Endodermal cell (in vitro differentiated cells): ENCODE measurements at regions not wholly inside any gene's neighbourhood (a gene's known extent, or its start where the extent isn't known, plus 50 kb on each side); places are given as distances from the start of the nearest gene placed in this dataset.

Experiments
- DNase-seq: peaks from one replicate; pipeline ENCODE4 v3.0.0-alpha.2; 2017
- H3K27ac ChIP-seq: 2 replicates; pipeline ENCODE4 v1.5.1; 2013; ENCODE audit warnings: mild to moderate bottlenecking, low read depth, low read length, moderate library complexity
- H3K27me3 ChIP-seq: 2 replicates; pipeline ENCODE4 v1.6.1; 2013; ENCODE audit warnings: mild to moderate bottlenecking, low read length, moderate library complexity; ENCODE audit not compliant: insufficient read depth, control insufficient read depth, poor library complexity, severe bottlenecking
- H3K36me3 ChIP-seq: 2 replicates; pipeline ENCODE4 v1.7.0; 2013; ENCODE audit warnings: mild to moderate bottlenecking, low read length, moderate library complexity; ENCODE audit not compliant: control insufficient read depth, insufficient read depth
- H3K4me1 ChIP-seq: one replicate; pipeline ENCODE4 v1.7.0; 2013; ENCODE audit warnings: low read length; ENCODE audit not compliant: control insufficient read depth, insufficient read depth
- H3K4me3 ChIP-seq: 2 replicates; pipeline ENCODE4 v1.5.1; 2013; ENCODE audit warnings: mild to moderate bottlenecking, low read length, moderate library complexity
- H3K9ac ChIP-seq: 2 replicates; pipeline ENCODE4 v1.6.1; 2013; ENCODE audit warnings: mild to moderate bottlenecking, low read length, moderate library complexity; ENCODE audit not compliant: poor library complexity, severe bottlenecking; ENCODE audit errors: extremely low read depth
- H3K9me3 ChIP-seq: 2 replicates; pipeline ENCODE4 v1.6.1; 2013; ENCODE audit warnings: mild to moderate bottlenecking, low read length, moderate library complexity; ENCODE audit not compliant: control insufficient read depth
- H3K27ac Mint-ChIP-seq: 2 replicates; pipeline ENCODE4 v1.8.0; 2020; ENCODE audit warnings: mixed read lengths
- H3K27me3 Mint-ChIP-seq: 2 replicates; pipeline ENCODE4 v1.8.0; 2021; ENCODE audit warnings: mild to moderate bottlenecking, mixed read lengths; ENCODE audit not compliant: insufficient read depth
- H3K36me3 Mint-ChIP-seq: 2 replicates; pipeline ENCODE4 v1.8.0; 2020; ENCODE audit warnings: low read depth, mixed read lengths
- H3K4me1 Mint-ChIP-seq: 2 replicates; pipeline ENCODE4 v1.8.0; 2020; ENCODE audit warnings: mixed read lengths
- H3K4me3 Mint-ChIP-seq: 2 replicates; pipeline ENCODE4 v1.8.0; 2020; ENCODE audit warnings: mild to moderate bottlenecking, moderate library complexity, mixed read lengths
- H3K9me3 Mint-ChIP-seq: 2 replicates; pipeline ENCODE4 v1.8.0; 2020; ENCODE audit warnings: mild to moderate bottlenecking, mixed read lengths
- WGBS, 2 experiments: methylation state at CpG; one replicate each; pipeline versions ENCODE4 v1.1.5 to v1.1.7; 2013; ENCODE audit warnings: missing lambda C conversion rate in 2 of 2, mixed read lengths in 1 of 2; ENCODE audit not compliant: insufficient coverage in 1 of 2, insufficient read length in 1 of 2; 5-methylcytosine and 5-hydroxymethylcytosine counted together
- TF ChIP-seq, protein P1 (sequence below): fragments of 200-600 bp; sonication (generic); conservative IDR thresholded peaks from 2 replicates; pipeline ENCODE4 v1.5.0; 2021; ENCODE audit warnings: antibody characterized with exemption, mild to moderate bottlenecking

DNA sequence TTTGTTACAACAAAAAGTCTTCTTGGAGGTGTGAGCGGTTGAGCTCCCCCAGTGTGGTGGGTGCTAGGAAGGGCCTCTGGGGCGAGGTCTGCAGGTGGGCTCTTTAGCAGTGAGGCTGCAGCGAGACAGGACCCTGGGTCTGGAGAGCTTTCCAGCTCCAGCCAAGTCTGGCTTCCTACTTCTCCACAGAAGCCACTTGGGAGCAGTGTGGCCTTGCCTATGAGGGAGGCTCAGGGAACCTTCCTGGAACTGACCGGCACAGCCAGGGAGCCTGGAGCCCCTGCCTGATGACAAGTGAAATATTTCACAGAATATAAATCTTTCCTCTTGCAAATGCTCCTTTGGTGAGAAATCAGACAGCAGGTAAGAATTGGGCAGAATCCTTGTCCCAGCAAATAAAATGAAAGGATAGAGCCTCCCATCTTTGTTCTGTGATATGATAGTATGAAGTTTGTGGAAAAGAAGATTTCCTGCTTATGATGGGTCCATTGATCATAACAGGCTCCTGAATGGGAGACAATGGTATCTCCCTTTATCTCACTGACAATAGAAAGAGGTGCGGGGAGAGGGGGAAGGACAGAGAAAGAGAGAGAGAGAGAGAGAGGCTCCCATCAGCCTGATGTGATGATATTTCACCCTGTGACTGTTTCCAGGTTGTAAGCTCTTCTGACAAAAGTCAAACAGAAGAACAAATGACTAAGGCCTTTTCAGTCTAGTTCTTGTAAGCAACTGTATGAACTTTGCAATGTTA is 289.8 kb upstream of the SPRED2 start:
- Mint-ChIP-seq H3K27ac (no peak overlapping the region), H3K27me3 (peaks cover 10% of the 10 kb centered on the region), H3K9me3 (peaks cover 6% of the 10 kb centered on the region), H3K4me3 (no peak overlapping the region), H3K36me3 (no peaks in the 10 kb centered on the region), H3K4me1 (peaks cover 12% of the 10 kb centered on the region)
- no peaks in the 10 kb centered on the region for H3K4me1 ChIP-seq
- H3K4me3 ChIP-seq, result no peak overlapping the region
- H3K9ac ChIP-seq, result no peak overlapping the region
- H3K36me3 ChIP-seq, result no peaks in the 10 kb centered on the region
- no peaks in the 10 kb centered on the region for H3K27me3 ChIP-seq
- TF ChIP-seq, protein P1, sequence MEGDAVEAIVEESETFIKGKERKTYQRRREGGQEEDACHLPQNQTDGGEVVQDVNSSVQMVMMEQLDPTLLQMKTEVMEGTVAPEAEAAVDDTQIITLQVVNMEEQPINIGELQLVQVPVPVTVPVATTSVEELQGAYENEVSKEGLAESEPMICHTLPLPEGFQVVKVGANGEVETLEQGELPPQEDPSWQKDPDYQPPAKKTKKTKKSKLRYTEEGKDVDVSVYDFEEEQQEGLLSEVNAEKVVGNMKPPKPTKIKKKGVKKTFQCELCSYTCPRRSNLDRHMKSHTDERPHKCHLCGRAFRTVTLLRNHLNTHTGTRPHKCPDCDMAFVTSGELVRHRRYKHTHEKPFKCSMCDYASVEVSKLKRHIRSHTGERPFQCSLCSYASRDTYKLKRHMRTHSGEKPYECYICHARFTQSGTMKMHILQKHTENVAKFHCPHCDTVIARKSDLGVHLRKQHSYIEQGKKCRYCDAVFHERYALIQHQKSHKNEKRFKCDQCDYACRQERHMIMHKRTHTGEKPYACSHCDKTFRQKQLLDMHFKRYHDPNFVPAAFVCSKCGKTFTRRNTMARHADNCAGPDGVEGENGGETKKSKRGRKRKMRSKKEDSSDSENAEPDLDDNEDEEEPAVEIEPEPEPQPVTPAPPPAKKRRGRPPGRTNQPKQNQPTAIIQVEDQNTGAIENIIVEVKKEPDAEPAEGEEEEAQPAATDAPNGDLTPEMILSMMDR, result peak; percentile 82
- peak; percentile 85 for DNase-seq
- peaks cover 1% of the 10 kb centered on the region for H3K9me3 ChIP-seq
- WGBS, 2 experiments, result 59 to 80% methylated on average over 1 to 5 of the region's 5 CpGs
- H3K27ac ChIP-seq, result no peak overlapping the region

DNA sequence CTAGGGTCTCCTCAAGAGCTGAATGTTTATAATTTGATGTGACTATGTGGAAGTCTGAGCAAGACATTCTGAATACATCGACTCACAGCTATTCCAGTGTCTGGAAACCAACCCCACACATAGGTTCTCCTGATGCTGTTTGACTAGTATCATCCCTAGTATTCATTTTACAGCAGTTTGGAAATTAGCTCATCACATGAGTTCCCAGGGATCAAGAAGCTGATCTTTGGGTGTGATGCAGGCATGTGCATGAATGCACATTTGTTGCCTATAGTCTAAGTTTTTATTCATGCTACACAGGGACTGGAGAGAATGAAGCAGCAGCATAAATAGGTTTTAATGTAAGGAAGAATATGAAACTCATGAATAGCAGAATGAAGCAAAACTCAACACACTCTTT is 284.3 kb upstream of the SPRED2 start:
- Mint-ChIP-seq H3K27me3 (peaks cover 7% of the 10 kb centered on the region), H3K27ac (no peak overlapping the region), H3K4me3 (no peak overlapping the region), H3K36me3 (no peaks in the 10 kb centered on the region), H3K4me1 (no peaks in the 10 kb centered on the region), H3K9me3 (no peaks in the 10 kb centered on the region)
- WGBS, 2 experiments, result 88% methylated on average over 1 of the region's 1 CpG; no CpG with 5 or more reads in 1 of the 2 experiments
- Histone ChIP-seq H3K36me3 (no peaks in the 10 kb centered on the region), H3K27me3 (peaks cover 6% of the 10 kb centered on the region), H3K4me1 (no peaks in the 10 kb centered on the region), H3K9ac (no peak overlapping the region), H3K27ac (no peak overlapping the region), H3K4me3 (no peak overlapping the region), H3K9me3 (no peaks in the 10 kb centered on the region)
- DNase-seq, result no peak
- TF ChIP-seq, protein P1, result no peak

DNA sequence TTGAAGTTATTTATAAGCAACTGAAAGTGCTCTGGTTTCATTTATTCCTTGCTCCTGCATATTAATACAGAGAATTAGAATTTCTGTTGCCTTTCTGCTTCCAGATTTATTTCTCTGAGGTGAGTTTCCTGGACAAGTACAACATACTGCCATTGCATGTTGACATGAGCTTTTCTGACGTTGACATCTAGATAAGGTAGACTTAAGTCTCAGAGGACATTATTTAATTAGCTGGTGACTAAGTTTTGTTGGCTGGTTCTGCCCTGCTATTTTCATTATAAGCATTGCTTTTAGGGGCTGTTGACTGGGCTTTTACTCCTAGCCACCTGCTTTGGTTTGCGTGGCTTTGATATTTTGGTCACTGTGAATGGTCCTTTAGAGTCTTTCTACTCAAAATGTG is 282.9 kb upstream of the SPRED2 start:
- Histone ChIP-seq H3K4me1 (no peaks in the 10 kb centered on the region), H3K27me3 (peaks cover 6% of the 10 kb centered on the region), H3K36me3 (no peaks in the 10 kb centered on the region), H3K9ac (no peak overlapping the region), H3K27ac (no peak overlapping the region), H3K9me3 (no peaks in the 10 kb centered on the region), H3K4me3 (no peak overlapping the region)
- DNase-seq, result no peak
- H3K9me3 Mint-ChIP-seq, result no peaks in the 10 kb centered on the region
- H3K27ac Mint-ChIP-seq, result no peak overlapping the region
- no peaks in the 10 kb centered on the region for H3K36me3 Mint-ChIP-seq
- TF ChIP-seq, protein P1, result no peak
- peaks cover 4% of the 10 kb centered on the region for H3K4me1 Mint-ChIP-seq
- 94 to 100% methylated on average over 2 of the region's 2 CpGs for WGBS, 2 experiments
- no peak overlapping the region for H3K4me3 Mint-ChIP-seq
- H3K27me3 Mint-ChIP-seq, result peaks cover 7% of the 10 kb centered on the region
